RPMI8226 (cell line): ENCODE measurements at regions not wholly inside any gene's neighbourhood (a gene's known extent, or its start where the extent isn't known, plus 50 kb on each side); places are given as distances from the start of the nearest gene placed in this dataset.
"Not testable (repeated sequence)": the region's sequence is repeated elsewhere in the genome, so short reads cannot be mapped to it uniquely, and the experiment has no call there.

Source experiments
- DNase-seq: peaks from one replicate; pipeline ENCODE4 v3.0.0-alpha.2; 2015

- DNase-seq, result not testable (repeated sequence)
Measured at GRCh38 chr1:147103416-147104155, 68.7 kb downstream of the PRKAB2 start.

DNA sequence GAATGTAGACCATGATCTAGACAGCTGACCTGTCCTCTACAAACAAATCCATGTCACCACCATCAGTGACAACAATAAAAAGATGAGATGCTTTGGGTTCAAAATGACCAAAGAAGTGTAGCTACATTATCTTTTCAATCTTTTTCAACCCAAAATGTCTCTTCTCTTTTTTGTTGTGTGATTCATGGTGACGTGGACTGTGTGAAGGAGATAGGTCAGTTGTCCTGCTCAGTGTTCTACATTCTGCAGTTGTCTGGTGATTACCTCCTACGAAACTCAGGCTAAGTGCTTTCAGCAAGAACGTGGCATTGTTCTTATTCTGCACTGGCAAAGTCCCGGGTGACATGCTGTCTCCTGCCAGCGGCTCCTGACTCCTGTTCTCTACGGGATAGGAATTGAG is 73.1 kb downstream of the PRKAB2 start:
- no peak for DNase-seq

DNA sequence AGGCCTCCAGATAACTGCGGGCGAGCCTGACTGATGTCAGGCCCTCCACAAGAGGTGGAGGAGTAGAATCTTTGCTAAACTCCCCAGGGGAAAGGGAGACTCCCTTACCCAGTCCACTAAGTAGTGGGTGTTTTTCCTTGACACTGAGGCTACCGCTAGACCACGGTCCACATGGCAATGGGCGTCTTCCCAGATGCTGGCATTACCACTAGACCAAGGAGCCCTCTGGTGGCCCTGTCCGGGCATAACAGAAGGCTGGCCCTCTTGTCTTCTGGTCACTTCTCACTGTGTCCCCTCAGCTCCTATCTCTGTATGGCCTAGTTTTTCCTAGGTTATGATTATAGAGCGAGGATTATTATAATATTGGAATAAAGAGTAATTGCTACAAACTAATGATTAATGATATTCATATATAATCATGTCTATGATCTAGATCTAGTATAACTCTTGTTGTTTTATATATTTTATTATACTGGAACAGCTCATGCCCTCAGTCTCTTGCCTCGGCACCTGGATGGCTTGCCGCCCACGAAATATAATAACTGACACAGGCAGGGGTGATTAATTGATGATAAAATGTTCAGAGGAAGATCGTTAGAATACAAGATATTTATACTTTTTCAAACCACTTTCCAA is 73.8 kb downstream of the PRKAB2 start:
- DNase-seq, result peak; percentile 33

GRCh38 chr1:147095691-147096090 is 76.6 kb downstream of the PRKAB2 start:
- no peak for DNase-seq

DNA sequence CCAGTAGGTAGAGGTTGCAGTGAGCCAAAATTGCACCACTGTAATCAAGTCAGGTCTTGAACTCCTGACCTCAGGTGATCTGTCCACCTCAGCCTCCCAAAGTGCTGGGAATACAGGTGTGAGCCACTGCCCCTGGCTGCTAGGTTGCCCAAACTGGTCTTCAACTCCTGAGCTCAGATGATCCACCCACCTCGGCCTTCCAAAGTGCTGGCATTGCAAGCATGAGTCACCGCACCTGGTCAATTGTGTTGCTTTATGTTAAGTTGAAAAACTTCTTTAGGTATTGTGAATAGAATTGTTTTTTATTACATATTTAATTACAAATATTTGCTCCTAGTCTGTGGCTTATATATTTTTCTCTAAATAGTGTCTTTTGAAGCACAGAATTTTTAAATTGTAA is 80.5 kb downstream of the PRKAB2 start:
- no peak for DNase-seq

DNA sequence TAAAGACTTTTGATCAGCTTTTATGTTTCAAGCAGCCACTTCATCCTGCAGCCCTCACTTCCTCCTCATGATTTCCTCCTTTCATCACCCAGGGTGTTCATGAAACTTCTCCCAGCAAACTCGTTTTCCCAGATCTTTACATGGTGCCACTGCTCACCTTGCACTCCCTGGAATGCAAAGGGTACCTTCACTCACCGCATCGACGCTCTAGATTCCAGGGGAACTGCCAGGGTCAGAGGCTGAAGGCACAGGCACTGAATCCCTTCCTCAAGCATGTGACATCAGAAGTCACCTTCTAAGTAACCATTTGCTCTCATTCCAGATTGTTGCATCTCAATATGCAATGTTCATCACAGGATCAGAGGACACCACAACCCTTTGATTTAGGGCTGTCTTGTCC is 82.8 kb downstream of the PRKAB2 start:
- no peak for DNase-seq

- DNase-seq, result no peak
Measured at GRCh38 chr1:147086129-147086528, 86.1 kb downstream of the PRKAB2 start.

GRCh38 chr1:147084273-147085096 is 87.8 kb downstream of the PRKAB2 start:
- DNase-seq, result peak; percentile 81

DNA sequence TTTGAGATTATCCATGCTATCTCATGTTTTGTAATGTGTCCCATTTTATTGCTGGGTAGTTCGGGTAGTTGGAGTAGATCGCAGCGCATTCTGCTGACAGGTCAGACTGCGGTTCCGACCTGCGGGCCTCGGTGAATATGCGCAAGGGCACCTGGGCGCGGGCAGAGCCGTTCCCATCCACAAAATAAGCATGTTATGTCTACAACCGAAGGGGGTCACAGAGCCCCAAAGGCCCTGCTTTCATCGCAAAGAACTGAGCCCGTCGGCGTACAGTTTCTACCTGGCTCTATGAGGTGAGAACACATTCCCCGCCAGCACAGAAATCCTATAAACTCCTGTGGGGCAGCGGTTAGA is 88.4 kb downstream of the PRKAB2 start:
- DNase-seq, result no peak

DNA sequence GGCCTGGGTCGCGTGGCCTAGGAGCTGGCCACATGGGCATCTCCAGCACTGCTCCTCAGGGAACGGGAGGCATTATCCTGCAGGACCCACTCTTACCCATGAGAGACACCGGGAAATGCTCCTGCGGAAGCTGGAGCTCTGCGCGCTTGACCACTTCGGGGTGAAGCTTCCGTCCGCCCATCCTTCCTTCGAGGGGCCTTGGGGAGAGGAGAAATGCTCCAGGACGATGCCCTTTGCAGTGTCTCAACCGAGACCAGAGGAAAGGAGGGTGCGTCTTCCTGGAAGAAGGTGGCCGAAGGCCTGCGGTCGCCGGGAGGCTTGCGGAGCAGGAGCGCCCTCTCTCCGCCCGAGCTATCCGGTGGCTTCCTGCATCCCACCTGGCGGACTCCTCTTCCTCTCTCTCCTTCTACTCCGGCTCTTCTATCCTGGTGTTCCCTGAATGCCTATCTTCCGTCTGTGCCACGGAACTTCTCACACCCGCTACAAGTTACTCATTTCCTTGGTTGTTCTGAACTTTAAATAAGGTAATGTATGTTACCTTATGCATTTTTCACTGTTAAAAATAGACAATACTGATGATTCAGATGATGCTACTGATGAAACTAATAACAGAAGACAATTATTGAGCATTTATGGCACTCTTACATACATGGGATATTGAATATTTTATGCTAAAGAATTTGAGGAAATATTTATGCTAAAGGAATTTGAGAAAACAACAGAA is 91.4 kb downstream of the PRKAB2 start:
- no peak for DNase-seq

DNA sequence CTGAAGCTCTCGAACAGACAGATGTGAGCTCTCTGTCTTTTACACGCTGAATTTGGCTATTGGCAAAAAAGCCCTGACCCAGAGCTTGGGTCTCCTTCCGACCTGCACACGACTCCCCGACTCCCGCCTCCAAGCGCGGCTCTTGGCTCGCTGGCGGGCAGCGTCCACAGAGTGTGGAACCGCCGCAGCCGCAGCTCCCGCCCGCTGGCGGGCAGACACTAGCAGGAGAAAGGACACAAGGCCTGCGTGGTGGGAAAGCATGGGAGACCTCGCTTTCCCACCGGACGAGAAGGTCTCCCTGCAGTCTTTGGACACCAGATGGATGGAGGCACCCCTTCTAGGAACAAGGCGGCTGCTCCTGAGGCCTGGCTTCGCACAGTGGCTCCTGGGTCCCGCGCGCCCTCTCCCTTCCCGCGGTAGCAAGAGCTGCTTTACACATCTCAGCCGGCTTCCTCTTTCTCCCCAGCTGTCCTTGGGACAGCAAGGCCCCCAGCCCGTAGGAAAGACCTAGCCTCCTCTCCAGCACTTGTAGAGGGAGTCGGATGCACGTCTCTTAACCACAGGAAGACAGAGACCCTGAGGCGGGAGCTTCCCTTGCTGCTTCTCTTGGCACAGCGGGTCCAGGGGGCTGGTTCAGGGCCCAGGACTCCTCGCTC is 92.1 kb downstream of the PRKAB2 start:
- no peak for DNase-seq

GRCh38 chr1:147079400-147080005 is 92.8 kb downstream of the PRKAB2 start:
- DNase-seq, result no peak

- no peak for DNase-seq
Measured at GRCh38 chr1:147078606-147079399, 93.5 kb downstream of the PRKAB2 start.

GRCh38 chr1:147077936-147078605 is 94.2 kb downstream of the PRKAB2 start:
- no peak for DNase-seq

GRCh38 chr1:147077523-147077922 is 94.7 kb downstream of the PRKAB2 start:
- DNase-seq, result no peak

- DNase-seq, result no peak
Measured at GRCh38 chr1:147077081-147077480, 95.2 kb downstream of the PRKAB2 start.

- DNase-seq, result no peak
Measured at GRCh38 chr1:147076442-147076841, 95.8 kb downstream of the PRKAB2 start.

GRCh38 chr1:147072482-147073432 is 99.5 kb downstream of the PRKAB2 start:
- DNase-seq, result no peak

DNA sequence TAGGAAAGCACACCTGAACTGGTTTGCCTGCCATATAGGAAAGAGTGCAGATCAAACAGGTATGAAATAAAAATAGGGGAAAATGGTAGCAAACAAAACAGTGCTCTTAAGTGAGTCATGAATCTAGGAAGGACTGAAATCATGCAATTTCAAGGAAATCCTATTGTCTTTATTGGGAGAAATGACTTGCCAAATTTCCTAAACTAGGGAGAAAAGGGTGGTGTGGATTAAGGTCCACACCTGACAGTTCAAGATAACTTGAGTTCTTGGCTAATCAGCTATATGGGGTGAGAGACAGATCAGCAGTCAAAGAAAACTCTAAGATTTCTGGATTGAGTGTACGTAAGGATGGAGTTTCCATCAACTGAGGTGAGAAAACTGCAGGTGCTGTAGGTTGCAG is 101.1 kb downstream of the PRKAB2 start:
- no peak for DNase-seq

DNA sequence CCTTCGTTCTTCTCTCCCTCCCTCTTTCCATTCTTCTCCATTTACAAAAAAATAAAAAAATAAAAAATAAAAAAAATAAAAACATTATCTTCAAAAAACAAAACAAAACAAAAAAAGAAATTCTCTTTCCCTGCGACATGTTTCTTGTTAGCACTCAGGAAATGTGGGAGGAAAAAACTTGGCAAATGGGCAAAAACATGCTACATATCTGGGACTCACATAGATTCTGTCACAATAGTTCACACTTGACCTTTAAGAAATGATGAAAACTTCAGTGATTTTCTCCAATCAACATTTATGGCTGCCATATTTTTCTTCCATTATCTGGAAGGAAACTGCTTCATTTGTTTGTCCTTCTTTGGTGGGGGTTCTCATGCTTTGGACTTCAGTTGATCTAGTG is 109.3 kb downstream of the PRKAB2 start:
- no peak for DNase-seq
